Endothelial cell (in vitro differentiated cells): ENCODE measurements at regions not wholly inside any gene's neighbourhood (a gene's known extent, or its start where the extent isn't known, plus 50 kb on each side); places are given as distances from the start of the nearest gene placed in this dataset.

Source experiments
- DNase-seq: peaks from one replicate; pipeline ENCODE4 v3.0.0; 2021; ENCODE audit warnings: low spot score
- H3K27ac Mint-ChIP-seq: one replicate; pipeline ENCODE4 v1.8.0; 2021; ENCODE audit warnings: mixed read lengths, inconsistent platforms; ENCODE audit not compliant: unreplicated experiment
- H3K27me3 Mint-ChIP-seq: one replicate; pipeline ENCODE4 v1.8.0; 2021; ENCODE audit warnings: mild to moderate bottlenecking, moderate library complexity, mixed read lengths, inconsistent platforms; ENCODE audit not compliant: unreplicated experiment
- H3K36me3 Mint-ChIP-seq: one replicate; pipeline ENCODE4 v1.8.0; 2021; ENCODE audit warnings: mild to moderate bottlenecking, low read depth, mixed read lengths, inconsistent platforms; ENCODE audit not compliant: unreplicated experiment
- H3K4me1 Mint-ChIP-seq: one replicate; pipeline ENCODE4 v1.8.0; 2021; ENCODE audit warnings: mild to moderate bottlenecking, mixed read lengths, inconsistent platforms; ENCODE audit not compliant: unreplicated experiment
- H3K4me3 Mint-ChIP-seq: one replicate; pipeline ENCODE4 v1.8.0; 2021; ENCODE audit warnings: mild to moderate bottlenecking, mixed read lengths, inconsistent platforms; ENCODE audit not compliant: unreplicated experiment
- H3K9me3 Mint-ChIP-seq: one replicate; pipeline ENCODE4 v1.8.0; 2021; ENCODE audit warnings: mixed read lengths, inconsistent platforms; ENCODE audit not compliant: unreplicated experiment
- CTCF ChIP-seq: fragments of 200-600 bp; sonication (generic); IDR thresholded peaks from one replicate; pipeline ENCODE4 v1.5.0; 2021; ENCODE audit warnings: antibody characterized with exemption; ENCODE audit not compliant: unreplicated experiment

DNA sequence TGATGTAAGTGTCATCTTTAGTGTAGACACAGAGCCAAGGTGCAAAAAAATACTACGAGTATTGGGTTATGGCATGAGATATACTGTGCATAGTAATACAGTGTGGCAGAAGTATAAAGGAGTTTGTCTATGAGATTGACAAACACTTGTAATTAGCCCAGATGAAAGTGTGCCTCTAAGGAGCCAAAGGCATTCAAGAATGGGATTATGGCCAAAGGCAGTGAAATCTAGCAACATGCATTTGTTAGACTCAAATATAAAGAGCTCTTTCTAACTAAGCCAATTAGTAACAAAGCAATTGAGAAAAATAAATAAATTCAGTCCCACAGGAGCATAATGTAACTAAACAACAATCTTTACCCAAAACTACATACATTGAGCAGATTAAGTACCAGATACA, 1761.8 kb downstream of the SUCLG1 start:
- Mint-ChIP-seq H3K27me3 (no peaks in the 10 kb centered on the region), H3K4me1 (no peaks in the 10 kb centered on the region), H3K27ac (no peak overlapping the region), H3K4me3 (no peak overlapping the region), H3K36me3 (no peaks in the 10 kb centered on the region), H3K9me3 (no peaks in the 10 kb centered on the region)
- DNase-seq: no peak
- no peak for TF ChIP-seq CTCF

DNA sequence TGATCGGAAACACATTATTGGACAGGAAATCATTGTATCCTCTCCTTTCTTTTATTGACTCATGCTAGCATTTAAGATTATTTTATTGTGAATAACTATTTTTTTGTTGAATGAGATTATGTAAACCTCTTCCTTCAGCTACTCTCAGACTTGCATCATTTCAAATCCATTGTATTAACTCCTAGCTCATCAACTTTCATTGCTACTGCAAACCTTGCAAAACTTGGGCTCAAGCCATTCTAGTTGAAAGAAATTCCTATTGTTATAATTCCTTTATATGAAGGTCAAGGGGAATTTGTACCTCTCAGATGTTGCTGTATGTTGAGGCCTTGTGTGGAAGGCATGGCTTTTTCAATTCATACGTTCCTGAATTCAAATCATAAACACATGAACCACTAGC, 1764.6 kb downstream of the SUCLG1 start:
- TF ChIP-seq CTCF: no peak
- no peak overlapping the region for H3K4me3 Mint-ChIP-seq
- no peaks in the 10 kb centered on the region for H3K27me3 Mint-ChIP-seq
- no peaks in the 10 kb centered on the region for H3K9me3 Mint-ChIP-seq
- H3K27ac Mint-ChIP-seq: no peak overlapping the region
- no peaks in the 10 kb centered on the region for H3K4me1 Mint-ChIP-seq
- no peaks in the 10 kb centered on the region for H3K36me3 Mint-ChIP-seq
- no peak for DNase-seq

GRCh38 chr2:82690757-82691411, 1768.2 kb downstream of the SUCLG1 start:
- no peak for DNase-seq
- H3K9me3 Mint-ChIP-seq: no peaks in the 10 kb centered on the region
- H3K36me3 Mint-ChIP-seq: no peaks in the 10 kb centered on the region
- no peak for TF ChIP-seq CTCF
- no peaks in the 10 kb centered on the region for H3K27me3 Mint-ChIP-seq
- H3K27ac Mint-ChIP-seq: no peak overlapping the region
- no peak overlapping the region for H3K4me3 Mint-ChIP-seq
- H3K4me1 Mint-ChIP-seq: no peaks in the 10 kb centered on the region

DNA sequence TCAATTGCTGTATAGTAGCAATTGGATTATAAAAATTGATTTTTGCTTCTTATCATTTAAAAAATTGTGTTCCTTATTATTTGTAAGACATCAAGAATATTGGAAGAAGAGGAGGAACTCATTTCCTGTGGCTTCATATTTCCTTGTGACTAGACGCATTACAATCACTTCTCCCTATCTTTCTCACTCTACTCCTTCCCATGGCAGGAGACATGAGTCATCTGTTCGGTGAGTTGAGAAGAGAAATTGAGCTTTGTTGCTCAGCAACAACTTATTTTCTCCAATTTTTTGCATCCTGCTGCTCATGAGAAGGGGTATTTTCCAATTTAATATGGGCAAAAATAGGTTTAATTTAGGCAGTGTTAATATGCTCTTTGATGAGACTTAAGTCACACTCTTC, 1783.9 kb downstream of the SUCLG1 start:
- no peak for TF ChIP-seq CTCF
- H3K4me1 Mint-ChIP-seq: no peaks in the 10 kb centered on the region
- no peak overlapping the region for H3K27ac Mint-ChIP-seq
- no peak for DNase-seq
- H3K9me3 Mint-ChIP-seq: no peaks in the 10 kb centered on the region
- no peaks in the 10 kb centered on the region for H3K27me3 Mint-ChIP-seq
- H3K4me3 Mint-ChIP-seq: no peak overlapping the region
- no peaks in the 10 kb centered on the region for H3K36me3 Mint-ChIP-seq

DNA sequence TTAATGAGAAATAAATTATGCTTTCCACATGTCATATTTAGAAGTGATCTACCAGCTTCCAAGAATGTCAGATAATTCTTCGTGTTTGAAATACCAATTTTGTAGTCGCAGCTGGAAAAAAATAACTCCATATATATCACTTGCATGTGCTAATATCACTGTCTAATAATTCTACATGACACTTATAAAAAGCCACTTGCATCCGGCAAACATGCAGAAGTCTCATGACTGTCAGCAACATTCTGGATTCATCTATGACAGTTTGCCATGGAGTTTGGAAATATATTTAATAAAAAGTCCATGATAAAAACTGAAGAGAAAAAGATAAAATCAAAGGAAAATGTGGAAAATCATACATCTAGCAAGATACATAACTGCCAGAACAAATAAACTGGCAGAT, 1784.4 kb downstream of the SUCLG1 start:
- no peaks in the 10 kb centered on the region for H3K27me3 Mint-ChIP-seq
- TF ChIP-seq CTCF: no peak
- no peaks in the 10 kb centered on the region for H3K9me3 Mint-ChIP-seq
- no peak for DNase-seq
- no peak overlapping the region for H3K4me3 Mint-ChIP-seq
- no peaks in the 10 kb centered on the region for H3K36me3 Mint-ChIP-seq
- no peaks in the 10 kb centered on the region for H3K4me1 Mint-ChIP-seq
- no peak overlapping the region for H3K27ac Mint-ChIP-seq
